Stomach (tissue), 4 donors: ENCODE measurements at regions not wholly inside any gene's neighbourhood (a gene's known extent, or its start where the extent isn't known, plus 50 kb on each side); places are given as distances from the start of the nearest gene placed in this dataset.

ENCODE experiments used
- CTCF ChIP-seq, 7 experiments: fragments of 450-650 bp in 4 of 7; fragments of 200-600 bp in 3 of 7; sonication (generic) in 3 of 7; IDR thresholded peaks; one replicate each; pipeline ENCODE4 v1.5.1; 2016 to 2019; ENCODE audit warnings: antibody characterized with exemption in 7 of 7, control low read depth in 2 of 7, mild to moderate bottlenecking in 1 of 7
- POLR2A ChIP-seq, 4 donors: fragments of 450-650 bp; IDR thresholded peaks; one replicate each; pipeline ENCODE4 v1.6.1; 2016; ENCODE audit warnings: antibody characterized with exemption in 4 of 4, control low read depth in 2 of 4, mild to moderate bottlenecking in 1 of 4, moderate library complexity in 1 of 4
- POLR2AphosphoS5 ChIP-seq, 3 donors: sonication (generic); formaldehyde crosslinking; IDR thresholded peaks; one replicate each; pipeline ENCODE4 v1.6.1; 2016; ENCODE audit warnings: antibody characterized with exemption in 3 of 3

- no peak for TF ChIP-seq CTCF (IDR thresholded peaks at IDR 0.05)
- TF ChIP-seq POLR2A (IDR thresholded peaks at IDR 0.05), result no peak
- TF ChIP-seq POLR2AphosphoS5 (IDR thresholded peaks at IDR 0.05), result no peak
These were observed 339.5 kb upstream of the SPANXN4 start for GRCh38 chrX:142686206-142686605.
